Spleen (tissue), 11 donors: ENCODE measurements at regions not wholly inside any gene's neighbourhood (a gene's known extent, or its start where the extent isn't known, plus 50 kb on each side); places are given as distances from the start of the nearest gene placed in this dataset.
"Not testable (repeated sequence)": the region's sequence is repeated elsewhere in the genome, so short reads cannot be mapped to it uniquely, and the experiment has no call there.

Experiments used
- DNase-seq: peaks from one replicate; pipeline ENCODE4 v3.0.0-alpha.2; 2020
- H3K27ac ChIP-seq, 8 donors: fragments of 200-600 bp; sonication (generic) in 7 of 8; 1 replicate in 4 of 8; 2 replicates in 4 of 8; pipeline versions ENCODE4 v1.5.0 to v1.8.0; 2016 to 2021; ENCODE audit warnings: inconsistent platforms in 4 of 8, mild to moderate bottlenecking in 4 of 8, moderate library complexity in 1 of 8
- H3K27me3 ChIP-seq, 7 donors: fragments of 200-600 bp; sonication (generic) in 6 of 7; replicated peaks in 1 of 7; 1 replicate in 4 of 7; 2 replicates in 3 of 7; pipeline versions ENCODE4 v1.5.0 to v1.8.0; 2016 to 2021; ENCODE audit warnings: inconsistent platforms in 3 of 7, mild to moderate bottlenecking in 1 of 7
- H3K36me3 ChIP-seq, 6 donors: fragments of 200-600 bp; sonication (generic) in 5 of 6; 1 replicate in 4 of 6; 2 replicates in 2 of 6; pipeline versions ENCODE4 v1.5.0 to v1.8.0; 2016 to 2021; ENCODE audit warnings: inconsistent platforms in 2 of 6
- H3K4me1 ChIP-seq, 6 donors: fragments of 200-600 bp; sonication (generic) in 5 of 6; 1 replicate in 3 of 6; 2 replicates in 3 of 6; pipeline versions ENCODE4 v1.5.0 to v1.8.0; 2016 to 2021; ENCODE audit warnings: inconsistent platforms in 3 of 6
- H3K4me3 ChIP-seq, 8 donors: fragments of 200-600 bp; sonication (generic) in 7 of 8; 1 replicate in 4 of 8; 2 replicates in 4 of 8; pipeline versions ENCODE4 v1.5.0 to v1.8.0; 2016 to 2021; ENCODE audit warnings: inconsistent platforms in 4 of 8, mild to moderate bottlenecking in 4 of 8, moderate library complexity in 2 of 8
- H3K9me3 ChIP-seq, 8 donors: fragments of 200-600 bp; sonication (generic) in 7 of 8; 1 replicate in 4 of 8; 2 replicates in 4 of 8; pipeline versions ENCODE4 v1.5.0 to v1.8.0; 2016 to 2021; ENCODE audit warnings: inconsistent platforms in 4 of 8
- POLR2A ChIP-seq, 3 donors: fragments of 450-650 bp; IDR thresholded peaks; one replicate each; pipeline ENCODE4 v1.5.1; 2017; ENCODE audit warnings: antibody characterized with exemption in 3 of 3, mild to moderate bottlenecking in 1 of 3
- POLR2AphosphoS5 ChIP-seq, 3 donors: sonication (generic); formaldehyde crosslinking; IDR thresholded peaks; one replicate each; pipeline ENCODE4 v1.5.1; 2017; ENCODE audit warnings: antibody characterized with exemption in 3 of 3
- WGBS, 5 donors: extraction: QIAGEN DNeasy Blood & Tissue Kit in 3 of 5; methylation state at CpG; one replicate each; pipeline versions ENCODE4 v1.1.5 to v1.1.7; 2013 to 2018; 5-methylcytosine and 5-hydroxymethylcytosine counted together
- intact Hi-C: fragments of 100-400 bp; cut with DNase I; formaldehyde crosslinking; loops from one replicate; pipeline ENCODE4 v1.15.0; 2023; ENCODE audit warnings: low total_unique reads
- TF ChIP-seq, protein P1 (sequence below), 11 experiments: fragments of 200-600 bp in 7 of 11; fragments of 450-650 bp in 4 of 11; sonication (generic) in 4 of 11; IDR thresholded peaks in 8 of 11; conservative IDR thresholded peaks in 3 of 11; 1 replicate in 7 of 11; 2 replicates in 4 of 11; pipeline versions ENCODE4 v1.4.0 to v1.8.0; 2016 to 2021; ENCODE audit warnings: antibody characterized with exemption in 11 of 11, inconsistent platforms in 4 of 11, mild to moderate bottlenecking in 1 of 11
- donor health status: healthy with polysubstance abuse.
- donor health status: DM: no; HTN: no; CAD: no; lungs with moderate emphysema.
- donor health status: DM: no; HTN: no; CAD: no.
- donor health status: Bipolar disorder and iron deficiency.
- donor health status: healthy.
- donor health status: DM: no; HTN: no; CAD: no.
- donor health status: DM: yes; HTN: yes; CAD: no.

DNA sequence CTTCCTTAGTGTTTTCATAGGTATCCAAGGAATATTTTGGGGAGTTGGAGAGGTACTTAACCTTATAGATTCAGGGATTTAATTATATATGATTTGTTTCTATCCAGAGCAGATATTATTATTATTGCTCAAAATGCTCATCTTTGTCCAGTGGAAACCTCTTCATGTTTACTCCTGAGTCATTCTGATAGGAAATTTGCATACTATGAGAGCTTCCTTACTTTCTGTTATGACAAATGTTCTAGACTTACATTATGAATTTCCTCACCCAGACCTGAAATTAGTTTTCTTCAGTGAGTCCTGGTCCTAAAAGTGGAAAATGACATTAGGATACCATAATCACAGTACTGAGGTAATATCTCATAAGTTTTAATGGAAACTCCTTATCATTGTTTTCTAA is 57.5 kb upstream of the PLPPR5 start:
- Histone ChIP-seq H3K4me3 (no peak overlapping the region), H3K9me3 (no peaks in the 10 kb centered on the region), H3K27ac (no peak overlapping the region), H3K36me3 (no peaks in the 10 kb centered on the region), H3K27me3 (no peaks in the 10 kb centered on the region), H3K4me1 (no peaks in the 10 kb centered on the region)
- TF ChIP-seq POLR2A (IDR thresholded peaks at IDR 0.05): no peak
- TF ChIP-seq POLR2AphosphoS5 (IDR thresholded peaks at IDR 0.05): no peak
- TF ChIP-seq, protein P1, sequence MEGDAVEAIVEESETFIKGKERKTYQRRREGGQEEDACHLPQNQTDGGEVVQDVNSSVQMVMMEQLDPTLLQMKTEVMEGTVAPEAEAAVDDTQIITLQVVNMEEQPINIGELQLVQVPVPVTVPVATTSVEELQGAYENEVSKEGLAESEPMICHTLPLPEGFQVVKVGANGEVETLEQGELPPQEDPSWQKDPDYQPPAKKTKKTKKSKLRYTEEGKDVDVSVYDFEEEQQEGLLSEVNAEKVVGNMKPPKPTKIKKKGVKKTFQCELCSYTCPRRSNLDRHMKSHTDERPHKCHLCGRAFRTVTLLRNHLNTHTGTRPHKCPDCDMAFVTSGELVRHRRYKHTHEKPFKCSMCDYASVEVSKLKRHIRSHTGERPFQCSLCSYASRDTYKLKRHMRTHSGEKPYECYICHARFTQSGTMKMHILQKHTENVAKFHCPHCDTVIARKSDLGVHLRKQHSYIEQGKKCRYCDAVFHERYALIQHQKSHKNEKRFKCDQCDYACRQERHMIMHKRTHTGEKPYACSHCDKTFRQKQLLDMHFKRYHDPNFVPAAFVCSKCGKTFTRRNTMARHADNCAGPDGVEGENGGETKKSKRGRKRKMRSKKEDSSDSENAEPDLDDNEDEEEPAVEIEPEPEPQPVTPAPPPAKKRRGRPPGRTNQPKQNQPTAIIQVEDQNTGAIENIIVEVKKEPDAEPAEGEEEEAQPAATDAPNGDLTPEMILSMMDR (IDR thresholded peaks at IDR 0.05 in 8 of 11, conservative IDR thresholded peaks at IDR 0.05 in 3 of 11): no peak
- DNase-seq: no peak
- intact Hi-C loops: no loop called here

GRCh38 chr1:99069146-99069545 is 64.5 kb upstream of the PLPPR5 start:
- no peak for DNase-seq
- H3K27ac ChIP-seq: no peak overlapping the region
- intact Hi-C loops: no loop called here
- H3K36me3 ChIP-seq: no peaks in the 10 kb centered on the region
- WGBS, 5 donors: 59 to 79% (median 63%) methylated on average over 3 of the region's 3 CpGs
- no peaks in the 10 kb centered on the region for H3K4me1 ChIP-seq
- H3K4me3 ChIP-seq: no peak overlapping the region
- H3K9me3 ChIP-seq: no peaks in the 10 kb centered on the region
- H3K27me3 ChIP-seq: no peaks in the 10 kb centered on the region
- TF ChIP-seq POLR2AphosphoS5 (IDR thresholded peaks at IDR 0.05) (no peak), POLR2A (IDR thresholded peaks at IDR 0.05) (no peak)
- TF ChIP-seq, protein P1 (IDR thresholded peaks at IDR 0.05 in 8 of 11, conservative IDR thresholded peaks at IDR 0.05 in 3 of 11): no peak

DNA sequence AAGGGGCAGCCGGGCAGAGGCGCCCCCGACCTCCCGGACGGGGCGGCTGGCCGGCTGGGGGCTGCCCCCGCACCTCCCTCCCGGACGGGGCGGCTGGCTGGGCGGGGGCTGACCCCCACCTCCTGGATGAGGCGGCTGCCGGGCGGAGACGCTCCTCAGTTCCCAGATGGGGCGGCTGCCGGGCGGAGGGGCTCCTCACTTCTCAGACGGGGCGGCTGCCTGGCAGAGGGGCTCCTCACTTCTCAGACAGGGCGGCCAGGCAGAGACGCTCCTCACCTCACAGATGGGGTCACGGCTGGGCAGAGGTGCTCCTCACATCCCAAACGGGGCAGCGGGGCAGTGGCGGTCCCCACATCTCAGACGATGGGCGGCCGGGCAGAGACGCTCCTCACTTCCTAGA is 73.9 kb upstream of the PLPPR5 start:
- peaks cover 0 to 13% (median 7%) of the 10 kb centered on the region in 8 donors for H3K9me3 ChIP-seq
- H3K27me3 ChIP-seq, H3K4me1 ChIP-seq, H3K27ac ChIP-seq, H3K4me3 ChIP-seq, H3K36me3 ChIP-seq, DNase-seq, intact Hi-C loops: not testable (repeated sequence)
- 72 to 98% (median 96%) methylated on average over 3 to 31 of the region's 31 CpGs for whole genome bisulfite sequencing, 5 donors

DNA sequence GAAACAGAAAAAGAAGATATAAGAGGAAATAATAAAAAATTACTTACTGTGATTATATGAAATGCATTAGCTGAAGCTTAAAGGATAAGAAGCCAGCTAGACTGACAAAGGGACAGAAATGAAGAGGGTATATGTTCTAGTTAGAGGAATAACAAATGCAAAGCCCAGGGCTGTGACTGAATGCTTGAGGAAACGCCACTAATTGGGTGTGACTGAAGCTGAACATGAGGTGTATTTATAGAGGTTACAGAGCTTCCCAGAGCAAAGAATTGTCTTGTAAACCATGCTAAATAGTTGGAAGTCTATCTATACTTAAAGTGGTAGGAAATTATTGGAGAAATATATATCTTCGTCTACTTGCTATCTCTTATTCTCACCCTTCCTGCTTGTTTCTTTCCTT is 77.7 kb upstream of the PLPPR5 start:
- intact Hi-C loops: no loop called here
- H3K36me3 ChIP-seq: no peaks in the 10 kb centered on the region
- no peak overlapping the region for H3K27ac ChIP-seq
- no peaks in the 10 kb centered on the region for H3K27me3 ChIP-seq
- H3K4me3 ChIP-seq: no peak overlapping the region
- peaks cover 0 to 8% (median 3%) of the 10 kb centered on the region in 8 donors for H3K9me3 ChIP-seq
- 39 to 67% (median 53%) methylated on average over 2 of the region's 2 CpGs for WGBS, 5 donors
- no peaks in the 10 kb centered on the region for H3K4me1 ChIP-seq
- TF ChIP-seq POLR2AphosphoS5 (IDR thresholded peaks at IDR 0.05): no peak
- TF ChIP-seq POLR2A (IDR thresholded peaks at IDR 0.05): no peak
- TF ChIP-seq, protein P1 (IDR thresholded peaks at IDR 0.05 in 8 of 11, conservative IDR thresholded peaks at IDR 0.05 in 3 of 11): no peak
- DNase-seq: no peak

DNA sequence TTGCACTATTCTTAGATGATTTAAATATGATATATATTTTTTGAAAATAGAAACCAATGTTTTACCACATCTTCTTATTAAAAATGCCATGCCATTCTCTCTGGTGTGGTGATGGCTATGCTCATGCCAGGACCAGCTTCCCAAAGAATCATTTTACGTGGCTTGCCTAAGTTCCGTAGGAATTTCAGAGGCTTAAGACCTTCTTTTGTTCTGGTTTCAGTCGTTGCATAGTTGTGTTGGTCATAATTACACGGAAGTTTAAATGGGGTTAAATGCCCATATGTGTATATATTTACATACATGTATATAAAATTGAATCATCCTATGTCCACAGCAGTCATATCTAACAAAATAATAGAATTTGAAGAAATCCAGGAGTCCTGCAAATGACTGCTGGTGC is 78.7 kb upstream of the PLPPR5 start:
- Histone ChIP-seq H3K36me3 (no peaks in the 10 kb centered on the region), H3K4me1 (no peaks in the 10 kb centered on the region), H3K27me3 (no peaks in the 10 kb centered on the region), H3K9me3 (peaks cover 0 to 6% (median 0%) of the 10 kb centered on the region in 8 donors), H3K27ac (no peak overlapping the region), H3K4me3 (no peak overlapping the region)
- DNase-seq: no peak
- intact Hi-C loops: no loop called here
- no peak for TF ChIP-seq POLR2A (IDR thresholded peaks at IDR 0.05)
- no peak for TF ChIP-seq POLR2AphosphoS5 (IDR thresholded peaks at IDR 0.05)
- TF ChIP-seq, protein P1 (IDR thresholded peaks at IDR 0.05 in 8 of 11, conservative IDR thresholded peaks at IDR 0.05 in 3 of 11): no peak
- 67 to 86% (median 72%) methylated on average over 4 of the region's 4 CpGs for WGBS, 5 donors
